ENCODE measurements at regions not wholly inside any gene's neighbourhood (a gene's known extent, or its start where the extent isn't known, plus 50 kb on each side); places are given as distances from the start of the nearest gene placed in this dataset.

DNA sequence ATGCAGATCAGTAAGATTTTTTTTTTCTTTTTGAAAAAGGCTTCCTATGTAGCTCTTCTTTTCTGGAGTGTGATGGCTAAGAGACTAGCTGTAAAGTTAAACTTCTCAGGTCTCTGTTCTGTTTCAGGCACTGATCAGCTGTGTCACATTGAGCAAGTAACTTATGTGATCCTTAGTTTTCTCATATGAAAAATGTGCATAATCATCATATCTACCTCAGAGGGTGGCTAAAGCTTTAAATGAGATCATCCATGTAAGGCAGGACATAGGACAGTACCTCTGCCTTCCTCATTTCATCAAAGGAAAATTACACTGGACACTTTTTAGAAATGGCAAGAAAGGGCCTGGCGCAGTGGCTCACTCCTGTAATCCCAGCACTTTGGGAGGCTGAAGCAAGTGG lies 235.9 kb upstream of the TYRP1 start:
- POLR2A ChIA-PET = no interaction called here
- Histone ChIP-seq H3K27ac (ENCODE audit: low read length) (no peak overlapping the region), H3K9me3 (no peaks in the 10 kb centered on the region), H3K4me1 (ENCODE audit: control insufficient read depth in 1 of 2, extremely low read depth in 1 of 2, insufficient read depth in 2 of 2, low read length in 2 of 2) (no peaks in the 10 kb centered on the region), H3K27me3 (replicated peaks in 1 of 2; ENCODE audit: control insufficient read depth in 2 of 2, extremely low read depth in 1 of 2, insufficient read depth in 2 of 2, low read length in 1 of 2) (no peaks in the 10 kb centered on the region), H3K36me3 (ENCODE audit: control insufficient read depth in 2 of 2, extremely low read depth in 1 of 2, insufficient read depth in 1 of 2, low read length in 1 of 2) (no peaks in the 10 kb centered on the region), H3K4me3 (ENCODE audit: control insufficient read depth in 1 of 2, extremely low read depth in 1 of 2, low read length in 1 of 2) (no peak overlapping the region)
- H3K9me3 Mint-ChIP-seq = peaks cover 10 to 31% (median 31%) of the 10 kb centered on the region in 3 donors
- H3K4me3 Mint-ChIP-seq = no peak overlapping the region
- H3K27me3 Mint-ChIP-seq = no peaks in the 10 kb centered on the region
- DNase-seq = no peak
- CTCF ChIA-PET = no interaction called here
- H3K27ac Mint-ChIP-seq = no peak overlapping the region
- no peaks in the 10 kb centered on the region for H3K4me1 Mint-ChIP-seq
- no peaks in the 10 kb centered on the region for H3K36me3 Mint-ChIP-seq
- no CpG with 5 or more reads among the region's 1 CpG for WGBS (ENCODE audit: insufficient coverage)
- ATAC-seq (replicated peaks in 1 of 4) = no peak

- Histone ChIP-seq H3K4me3 (ENCODE audit: control insufficient read depth in 1 of 2, extremely low read depth in 1 of 2, low read length in 1 of 2) (no peak overlapping the region), H3K9me3 (no peaks in the 10 kb centered on the region), H3K4me1 (ENCODE audit: control insufficient read depth in 1 of 2, extremely low read depth in 1 of 2, insufficient read depth in 2 of 2, low read length in 2 of 2) (no peaks in the 10 kb centered on the region), H3K27ac (ENCODE audit: low read length) (no peak overlapping the region), H3K36me3 (ENCODE audit: control insufficient read depth in 2 of 2, extremely low read depth in 1 of 2, insufficient read depth in 1 of 2, low read length in 1 of 2) (no peaks in the 10 kb centered on the region), H3K27me3 (replicated peaks in 1 of 2; ENCODE audit: control insufficient read depth in 2 of 2, extremely low read depth in 1 of 2, insufficient read depth in 2 of 2, low read length in 1 of 2) (no peaks in the 10 kb centered on the region)
- no peaks in the 10 kb centered on the region for H3K36me3 Mint-ChIP-seq
- no peaks in the 10 kb centered on the region for H3K4me1 Mint-ChIP-seq
- WGBS (ENCODE audit: insufficient coverage) = 100% methylated on average over 2 of the region's 2 CpGs
- H3K27me3 Mint-ChIP-seq = no peaks in the 10 kb centered on the region
- no peak overlapping the region for H3K4me3 Mint-ChIP-seq
- ATAC-seq (replicated peaks in 1 of 4) (no peak), DNase-seq (no peak)
- ChIA-PET POLR2A (no interaction called here), CTCF (no interaction called here)
- peaks cover 10 to 19% (median 19%) of the 10 kb centered on the region in 3 donors for H3K9me3 Mint-ChIP-seq
- no peak overlapping the region for H3K27ac Mint-ChIP-seq
Measured at GRCh38 chr9:12461763-12462460, 231.3 kb upstream of the TYRP1 start.

GRCh38 chr9:12462861-12463260 lies 230.3 kb upstream of the TYRP1 start:
- POLR2A ChIA-PET = no interaction called here
- H3K4me1 Mint-ChIP-seq = no peaks in the 10 kb centered on the region

GRCh38 chr9:12463641-12464040 lies 229.5 kb upstream of the TYRP1 start:
- no peak for ATAC-seq (replicated peaks in 1 of 4)
- Mint-ChIP-seq H3K4me1 (no peaks in the 10 kb centered on the region), H3K4me3 (no peak overlapping the region), H3K27me3 (no peaks in the 10 kb centered on the region), H3K27ac (no peak overlapping the region), H3K36me3 (no peaks in the 10 kb centered on the region), H3K9me3 (peaks cover 6 to 17% (median 14%) of the 10 kb centered on the region in 3 donors)
- H3K27me3 ChIP-seq (replicated peaks in 1 of 2; ENCODE audit: control insufficient read depth in 2 of 2, extremely low read depth in 1 of 2, insufficient read depth in 2 of 2, low read length in 1 of 2) = no peaks in the 10 kb centered on the region
- no CpG with 5 or more reads among the region's 3 CpGs for WGBS (ENCODE audit: insufficient coverage)
- POLR2A ChIA-PET = no interaction called here
- no peaks in the 10 kb centered on the region for H3K36me3 ChIP-seq (ENCODE audit: control insufficient read depth in 2 of 2, extremely low read depth in 1 of 2, insufficient read depth in 1 of 2, low read length in 1 of 2)
- no peaks in the 10 kb centered on the region for H3K9me3 ChIP-seq
- no peaks in the 10 kb centered on the region for H3K4me1 ChIP-seq (ENCODE audit: control insufficient read depth in 1 of 2, extremely low read depth in 1 of 2, insufficient read depth in 2 of 2, low read length in 2 of 2)
- CTCF ChIA-PET = no interaction called here
- H3K4me3 ChIP-seq (ENCODE audit: control insufficient read depth in 1 of 2, extremely low read depth in 1 of 2, low read length in 1 of 2) = no peak overlapping the region
- no peak for DNase-seq
- H3K27ac ChIP-seq (ENCODE audit: low read length) = no peak overlapping the region

More at GRCh38 chr9:12462861-12463260, 230.3 kb upstream of the TYRP1 start:
- Mint-ChIP-seq H3K4me3 (no peak overlapping the region), H3K27me3 (no peaks in the 10 kb centered on the region), H3K36me3 (no peaks in the 10 kb centered on the region), H3K27ac (no peak overlapping the region), H3K9me3 (peaks cover 4 to 17% (median 16%) of the 10 kb centered on the region in 3 donors)
- DNase-seq (no peak), ATAC-seq (replicated peaks in 1 of 4) (no peak)
- CTCF ChIA-PET = no interaction called here
- Histone ChIP-seq H3K27ac (ENCODE audit: low read length) (no peak overlapping the region), H3K9me3 (no peaks in the 10 kb centered on the region), H3K36me3 (ENCODE audit: control insufficient read depth in 2 of 2, extremely low read depth in 1 of 2, insufficient read depth in 1 of 2, low read length in 1 of 2) (no peaks in the 10 kb centered on the region), H3K4me3 (ENCODE audit: control insufficient read depth in 1 of 2, extremely low read depth in 1 of 2, low read length in 1 of 2) (no peak overlapping the region), H3K27me3 (replicated peaks in 1 of 2; ENCODE audit: control insufficient read depth in 2 of 2, extremely low read depth in 1 of 2, insufficient read depth in 2 of 2, low read length in 1 of 2) (no peaks in the 10 kb centered on the region), H3K4me1 (ENCODE audit: control insufficient read depth in 1 of 2, extremely low read depth in 1 of 2, insufficient read depth in 2 of 2, low read length in 2 of 2) (no peaks in the 10 kb centered on the region)

DNA sequence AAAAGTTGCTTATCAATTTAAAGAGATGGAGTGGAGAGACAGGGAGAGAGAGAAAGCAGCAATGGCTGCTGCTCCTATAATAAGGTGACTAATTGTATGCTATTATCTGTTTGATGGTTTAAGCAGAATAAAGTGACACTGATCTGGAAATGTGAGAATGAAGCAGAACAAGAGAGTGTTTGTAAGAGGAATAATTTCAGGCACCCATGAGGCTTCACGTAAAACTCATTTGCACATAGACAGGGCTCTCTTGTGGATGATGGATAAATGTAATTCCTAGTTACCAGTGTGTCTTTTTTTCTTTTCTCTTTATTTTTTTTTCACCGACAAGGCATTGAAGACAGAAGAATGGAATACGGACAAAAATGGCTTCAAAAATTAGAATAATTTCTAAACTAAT lies 228.8 kb upstream of the TYRP1 start:
- DNase-seq (no peak), ATAC-seq (replicated peaks in 1 of 4) (no peak)
- H3K4me1 Mint-ChIP-seq = no peaks in the 10 kb centered on the region
- no peak overlapping the region for H3K27ac Mint-ChIP-seq
- Histone ChIP-seq H3K27me3 (replicated peaks in 1 of 2; ENCODE audit: control insufficient read depth in 2 of 2, extremely low read depth in 1 of 2, insufficient read depth in 2 of 2, low read length in 1 of 2) (no peaks in the 10 kb centered on the region), H3K27ac (ENCODE audit: low read length) (no peak overlapping the region), H3K4me1 (ENCODE audit: control insufficient read depth in 1 of 2, extremely low read depth in 1 of 2, insufficient read depth in 2 of 2, low read length in 2 of 2) (no peaks in the 10 kb centered on the region), H3K9me3 (no peaks in the 10 kb centered on the region), H3K36me3 (ENCODE audit: control insufficient read depth in 2 of 2, extremely low read depth in 1 of 2, insufficient read depth in 1 of 2, low read length in 1 of 2) (no peaks in the 10 kb centered on the region), H3K4me3 (ENCODE audit: control insufficient read depth in 1 of 2, extremely low read depth in 1 of 2, low read length in 1 of 2) (no peak overlapping the region)
- no peaks in the 10 kb centered on the region for H3K36me3 Mint-ChIP-seq
- no CpG with 5 or more reads among the region's 3 CpGs for WGBS (ENCODE audit: insufficient coverage)
- no peaks in the 10 kb centered on the region for H3K27me3 Mint-ChIP-seq
- ChIA-PET POLR2A (no interaction called here), CTCF (no interaction called here)
- no peak overlapping the region for H3K4me3 Mint-ChIP-seq
- peaks cover 11 to 23% (median 18%) of the 10 kb centered on the region in 3 donors for H3K9me3 Mint-ChIP-seq

GRCh38 chr9:12464910-12465512 lies 228.2 kb upstream of the TYRP1 start:
- Mint-ChIP-seq H3K4me3 (no peak overlapping the region), H3K9me3 (peaks cover 14 to 26% (median 20%) of the 10 kb centered on the region in 3 donors), H3K27ac (no peak overlapping the region), H3K4me1 (no peaks in the 10 kb centered on the region), H3K27me3 (no peaks in the 10 kb centered on the region), H3K36me3 (no peaks in the 10 kb centered on the region)
- Histone ChIP-seq H3K9me3 (no peaks in the 10 kb centered on the region), H3K36me3 (ENCODE audit: control insufficient read depth in 2 of 2, extremely low read depth in 1 of 2, insufficient read depth in 1 of 2, low read length in 1 of 2) (no peaks in the 10 kb centered on the region), H3K4me3 (ENCODE audit: control insufficient read depth in 1 of 2, extremely low read depth in 1 of 2, low read length in 1 of 2) (no peak overlapping the region), H3K4me1 (ENCODE audit: control insufficient read depth in 1 of 2, extremely low read depth in 1 of 2, insufficient read depth in 2 of 2, low read length in 2 of 2) (no peaks in the 10 kb centered on the region), H3K27ac (ENCODE audit: low read length) (no peak overlapping the region), H3K27me3 (replicated peaks in 1 of 2; ENCODE audit: control insufficient read depth in 2 of 2, extremely low read depth in 1 of 2, insufficient read depth in 2 of 2, low read length in 1 of 2) (no peaks in the 10 kb centered on the region)
- ChIA-PET POLR2A (no interaction called here), CTCF (no interaction called here)
- WGBS (ENCODE audit: insufficient coverage) = no CpG with 5 or more reads among the region's 2 CpGs
- DNase-seq = no peak
- ATAC-seq (replicated peaks in 1 of 4) = no peak

DNA sequence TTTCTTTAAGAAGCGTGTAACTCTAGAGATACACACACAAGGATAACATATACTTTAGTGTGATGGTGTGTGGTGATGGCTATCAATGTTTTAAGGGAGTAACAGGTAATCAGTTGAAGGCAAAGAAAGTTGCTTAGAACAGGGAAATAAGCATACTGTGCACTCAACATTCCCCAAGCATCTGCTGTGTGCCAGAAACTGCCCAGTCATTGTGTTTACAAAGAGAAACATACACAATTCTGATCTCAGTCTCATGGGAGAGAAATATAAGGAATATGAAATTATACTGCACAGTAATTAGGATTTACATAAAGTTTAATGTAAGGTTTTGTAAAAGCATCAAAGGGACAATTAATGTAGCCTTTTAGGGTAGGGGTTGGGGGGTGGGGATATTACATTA lies 224.1 kb upstream of the TYRP1 start:
- ChIA-PET POLR2A (no interaction called here), CTCF (no interaction called here)
- no peak overlapping the region for H3K27ac ChIP-seq (ENCODE audit: low read length)
- no peaks in the 10 kb centered on the region for H3K36me3 ChIP-seq (ENCODE audit: control insufficient read depth in 2 of 2, extremely low read depth in 1 of 2, insufficient read depth in 1 of 2, low read length in 1 of 2)
- no peak overlapping the region for H3K4me3 ChIP-seq (ENCODE audit: control insufficient read depth in 1 of 2, extremely low read depth in 1 of 2, low read length in 1 of 2)
- peaks cover 17% of the 10 kb centered on the region in 3 donors for H3K9me3 Mint-ChIP-seq
- no peaks in the 10 kb centered on the region for H3K36me3 Mint-ChIP-seq
- no peak for ATAC-seq (replicated peaks in 1 of 4)
- H3K27me3 Mint-ChIP-seq = no peaks in the 10 kb centered on the region
- no peak for DNase-seq
- H3K4me3 Mint-ChIP-seq = no peak overlapping the region
- H3K4me1 ChIP-seq (ENCODE audit: control insufficient read depth in 1 of 2, extremely low read depth in 1 of 2, insufficient read depth in 2 of 2, low read length in 2 of 2) = no peaks in the 10 kb centered on the region
- no CpG with 5 or more reads among the region's 1 CpG for WGBS (ENCODE audit: insufficient coverage)
- no peaks in the 10 kb centered on the region for H3K9me3 ChIP-seq
- no peaks in the 10 kb centered on the region for H3K4me1 Mint-ChIP-seq
- no peaks in the 10 kb centered on the region for H3K27me3 ChIP-seq (replicated peaks in 1 of 2; ENCODE audit: control insufficient read depth in 2 of 2, extremely low read depth in 1 of 2, insufficient read depth in 2 of 2, low read length in 1 of 2)
- H3K27ac Mint-ChIP-seq = no peak overlapping the region

Data from T-cell (primary cell).